ENCODE measurements at regions not wholly inside any gene's neighbourhood (a gene's known extent, or its start where the extent isn't known, plus 50 kb on each side); places are given as distances from the start of the nearest gene placed in this dataset.
"Not testable (repeated sequence)": the region's sequence is repeated elsewhere in the genome, so short reads cannot be mapped to it uniquely, and the experiment has no call there.

DNA sequence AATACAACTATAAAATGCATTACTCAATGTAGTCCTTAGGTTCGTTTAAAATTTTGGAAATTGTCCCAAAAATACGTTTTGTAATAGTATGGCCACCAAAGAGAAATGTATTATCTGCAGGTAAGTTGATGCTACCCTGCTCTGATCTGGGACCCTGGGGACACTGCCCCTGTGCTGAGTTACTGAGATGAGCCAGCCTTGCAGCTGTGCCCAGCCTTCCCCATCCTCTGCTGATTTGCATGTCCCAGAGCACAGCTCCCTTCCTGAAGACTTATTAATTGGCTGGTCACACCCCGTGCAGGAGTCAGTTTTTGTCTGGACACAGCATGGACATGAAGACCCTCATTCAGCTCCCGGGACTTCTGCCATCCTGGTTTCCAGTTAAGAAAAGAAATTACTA, 1203.5 kb downstream of the RPIA start:
- TF ChIP-seq CTCF (conservative IDR thresholded peaks at IDR 0.05; ENCODE audit: low read depth, low read length); RAD21 (IDR thresholded peaks at IDR 0.05; ENCODE audit: low read length); ELK1 (IDR thresholded peaks at IDR 0.05; ENCODE audit: borderline replicate concordance, low read depth, low read length); FOS (IDR thresholded peaks at IDR 0.05; ENCODE audit: low read depth, low read length): not testable (repeated sequence)
- TF ChIP-seq, protein P1, sequence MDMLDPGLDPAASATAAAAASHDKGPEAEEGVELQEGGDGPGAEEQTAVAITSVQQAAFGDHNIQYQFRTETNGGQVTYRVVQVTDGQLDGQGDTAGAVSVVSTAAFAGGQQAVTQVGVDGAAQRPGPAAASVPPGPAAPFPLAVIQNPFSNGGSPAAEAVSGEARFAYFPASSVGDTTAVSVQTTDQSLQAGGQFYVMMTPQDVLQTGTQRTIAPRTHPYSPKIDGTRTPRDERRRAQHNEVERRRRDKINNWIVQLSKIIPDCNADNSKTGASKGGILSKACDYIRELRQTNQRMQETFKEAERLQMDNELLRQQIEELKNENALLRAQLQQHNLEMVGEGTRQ (IDR thresholded peaks at IDR 0.05; ENCODE audit: low read depth, low read length) = not testable (repeated sequence)
